ENCODE measurements at regions not wholly inside any gene's neighbourhood (a gene's known extent, or its start where the extent isn't known, plus 50 kb on each side); places are given as distances from the start of the nearest gene placed in this dataset.

- DNase-seq (no peak), ATAC-seq (no peak)
- Histone ChIP-seq H3K4me3 (no peak overlapping the region), H3K9me3 (no peaks in the 10 kb centered on the region), H3K27ac (no peak overlapping the region), H3K36me3 (no peaks in the 10 kb centered on the region), H3K4me1 (no peaks in the 10 kb centered on the region), H3K27me3 (no peaks in the 10 kb centered on the region)
- intact Hi-C loops (cut with DNase I), result no loop called here
- TF ChIP-seq, protein P1, sequence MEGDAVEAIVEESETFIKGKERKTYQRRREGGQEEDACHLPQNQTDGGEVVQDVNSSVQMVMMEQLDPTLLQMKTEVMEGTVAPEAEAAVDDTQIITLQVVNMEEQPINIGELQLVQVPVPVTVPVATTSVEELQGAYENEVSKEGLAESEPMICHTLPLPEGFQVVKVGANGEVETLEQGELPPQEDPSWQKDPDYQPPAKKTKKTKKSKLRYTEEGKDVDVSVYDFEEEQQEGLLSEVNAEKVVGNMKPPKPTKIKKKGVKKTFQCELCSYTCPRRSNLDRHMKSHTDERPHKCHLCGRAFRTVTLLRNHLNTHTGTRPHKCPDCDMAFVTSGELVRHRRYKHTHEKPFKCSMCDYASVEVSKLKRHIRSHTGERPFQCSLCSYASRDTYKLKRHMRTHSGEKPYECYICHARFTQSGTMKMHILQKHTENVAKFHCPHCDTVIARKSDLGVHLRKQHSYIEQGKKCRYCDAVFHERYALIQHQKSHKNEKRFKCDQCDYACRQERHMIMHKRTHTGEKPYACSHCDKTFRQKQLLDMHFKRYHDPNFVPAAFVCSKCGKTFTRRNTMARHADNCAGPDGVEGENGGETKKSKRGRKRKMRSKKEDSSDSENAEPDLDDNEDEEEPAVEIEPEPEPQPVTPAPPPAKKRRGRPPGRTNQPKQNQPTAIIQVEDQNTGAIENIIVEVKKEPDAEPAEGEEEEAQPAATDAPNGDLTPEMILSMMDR (IDR thresholded peaks at IDR 0.05), result no peak
- TF ChIP-seq POLR2A (IDR thresholded peaks at IDR 0.05), result no peak
Measured at GRCh38 chr2:217661378-217661777, 341.4 kb downstream of the TNS1 start.

- ATAC-seq (no peak), DNase-seq (no peak)
- intact Hi-C loops (cut with DNase I), result no loop called here
- H3K36me3 ChIP-seq, result no peaks in the 10 kb centered on the region
- TF ChIP-seq POLR2A (IDR thresholded peaks at IDR 0.05), result no peak
- TF ChIP-seq, protein P1 (IDR thresholded peaks at IDR 0.05), result no peak
- no peaks in the 10 kb centered on the region for H3K4me1 ChIP-seq
- H3K9me3 ChIP-seq, result no peaks in the 10 kb centered on the region
- H3K27ac ChIP-seq, result no peak overlapping the region
- H3K4me3 ChIP-seq, result no peak overlapping the region
- H3K27me3 ChIP-seq, result no peaks in the 10 kb centered on the region
Measured at GRCh38 chr2:217660423-217660822, 342.4 kb downstream of the TNS1 start.

DNA sequence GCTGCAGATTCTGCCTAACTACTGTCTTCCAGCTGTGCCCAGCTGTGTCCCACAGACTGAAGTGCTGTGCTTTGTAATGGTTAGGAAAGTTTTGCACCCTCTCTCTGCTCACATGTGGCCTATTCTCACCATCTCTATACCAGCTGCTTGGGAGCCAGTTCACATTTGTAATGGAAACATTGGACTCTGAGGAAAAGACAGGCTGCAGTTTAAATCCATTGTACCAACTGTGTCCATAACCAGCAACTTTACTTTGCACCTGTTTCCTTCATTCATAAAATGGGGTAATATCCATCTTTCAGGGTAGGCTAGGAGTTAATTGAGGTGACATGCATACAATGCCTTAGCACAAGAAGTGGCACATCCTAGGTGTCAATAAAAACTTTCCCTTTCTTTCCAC lies 344.0 kb downstream of the TNS1 start:
- TF ChIP-seq, protein P1 (IDR thresholded peaks at IDR 0.05), result no peak
- TF ChIP-seq POLR2A (IDR thresholded peaks at IDR 0.05), result no peak
- H3K36me3 ChIP-seq, result no peaks in the 10 kb centered on the region
- no peaks in the 10 kb centered on the region for H3K9me3 ChIP-seq
- H3K4me1 ChIP-seq, result no peaks in the 10 kb centered on the region
- H3K27ac ChIP-seq, result no peak overlapping the region
- intact Hi-C loops (cut with DNase I), result no loop called here
- no peak overlapping the region for H3K4me3 ChIP-seq
- no peak for DNase-seq
- no peaks in the 10 kb centered on the region for H3K27me3 ChIP-seq
- ATAC-seq, result no peak

- H3K27ac ChIP-seq, result no peak overlapping the region
- no peak for DNase-seq
- H3K27me3 ChIP-seq, result no peaks in the 10 kb centered on the region
- H3K4me3 ChIP-seq, result no peak overlapping the region
- H3K4me1 ChIP-seq, result no peaks in the 10 kb centered on the region
- ATAC-seq, result no peak
- intact Hi-C loops (cut with DNase I), result no loop called here
- WGBS (ENCODE audit: insufficient coverage, low coverage, low lambda C conversion rate, missing lambda C conversion rate), result 80% methylated on average over 1 of the region's 9 CpGs
- H3K36me3 ChIP-seq, result no peaks in the 10 kb centered on the region
- TF ChIP-seq, protein P1 (IDR thresholded peaks at IDR 0.05), result no peak
- no peak for TF ChIP-seq POLR2A (IDR thresholded peaks at IDR 0.05)
- H3K9me3 ChIP-seq, result no peaks in the 10 kb centered on the region
Measured at GRCh38 chr2:217657252-217657651, 345.5 kb downstream of the TNS1 start.

DNA sequence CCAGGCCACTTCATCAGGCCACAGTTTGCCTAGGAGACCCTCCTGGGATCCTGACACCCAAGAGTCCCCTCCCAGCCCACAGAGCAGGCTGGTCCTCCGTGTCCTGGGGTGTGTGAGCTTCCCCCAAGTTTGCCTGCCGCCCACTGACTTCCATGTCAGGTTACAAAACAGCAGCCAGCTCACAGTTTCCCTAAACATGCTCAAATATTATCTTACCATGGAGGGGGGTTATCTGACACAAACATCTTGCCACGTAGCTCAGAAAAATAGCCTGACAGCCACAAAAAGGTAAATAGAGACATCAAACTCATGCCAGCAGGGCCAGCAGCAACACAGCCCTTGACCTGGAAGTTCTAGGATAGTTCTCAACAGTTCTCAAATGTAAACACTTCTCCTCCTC lies 346.5 kb downstream of the TNS1 start:
- Histone ChIP-seq H3K27me3 (no peaks in the 10 kb centered on the region), H3K36me3 (no peaks in the 10 kb centered on the region), H3K4me3 (no peak overlapping the region), H3K27ac (no peak overlapping the region), H3K4me1 (no peaks in the 10 kb centered on the region), H3K9me3 (no peaks in the 10 kb centered on the region)
- DNase-seq, result no peak
- WGBS (ENCODE audit: insufficient coverage, low coverage, low lambda C conversion rate, missing lambda C conversion rate), result 71% methylated on average over 2 of the region's 3 CpGs
- no peak for ATAC-seq
- no peak for TF ChIP-seq POLR2A (IDR thresholded peaks at IDR 0.05)
- TF ChIP-seq, protein P1 (IDR thresholded peaks at IDR 0.05), result no peak
- intact Hi-C loops (cut with DNase I), result no loop called here
